ENCODE measurements at regions not wholly inside any gene's neighbourhood (a gene's known extent, or its start where the extent isn't known, plus 50 kb on each side); places are given as distances from the start of the nearest gene placed in this dataset.

DNA sequence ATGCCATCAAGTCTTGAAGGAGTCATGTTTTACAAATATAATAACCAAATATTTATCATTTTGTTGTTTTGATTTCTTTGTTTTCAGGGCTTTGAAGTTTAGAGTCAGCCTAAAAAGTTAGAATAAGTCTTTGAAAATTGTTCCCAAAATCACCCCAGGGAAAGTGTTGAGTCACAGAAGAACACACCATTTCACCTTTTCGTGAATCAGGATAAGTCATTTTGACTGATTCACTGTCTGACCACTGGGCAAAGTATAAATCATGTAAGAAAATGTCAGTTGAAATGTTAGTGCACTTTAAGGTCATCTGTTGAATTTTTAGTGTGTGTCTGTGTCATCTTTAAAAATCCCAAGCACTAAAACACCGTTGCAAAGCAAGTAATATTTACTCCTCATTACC is 1320.1 kb downstream of the RPA4 start:
- no peak for TF ChIP-seq HDAC2 (IDR thresholded peaks at IDR 0.05; ENCODE audit: borderline replicate concordance in 1 of 2, low read depth in 2 of 2, low read length in 2 of 2)
- TF ChIP-seq, protein P1, sequence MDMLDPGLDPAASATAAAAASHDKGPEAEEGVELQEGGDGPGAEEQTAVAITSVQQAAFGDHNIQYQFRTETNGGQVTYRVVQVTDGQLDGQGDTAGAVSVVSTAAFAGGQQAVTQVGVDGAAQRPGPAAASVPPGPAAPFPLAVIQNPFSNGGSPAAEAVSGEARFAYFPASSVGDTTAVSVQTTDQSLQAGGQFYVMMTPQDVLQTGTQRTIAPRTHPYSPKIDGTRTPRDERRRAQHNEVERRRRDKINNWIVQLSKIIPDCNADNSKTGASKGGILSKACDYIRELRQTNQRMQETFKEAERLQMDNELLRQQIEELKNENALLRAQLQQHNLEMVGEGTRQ (IDR thresholded peaks at IDR 0.05; ENCODE audit: low read length) = no peak
- TF ChIP-seq CTCF (IDR thresholded peaks at IDR 0.05; ENCODE audit: control extremely low read depth in 1 of 3, insufficient read depth in 1 of 3, low read depth in 1 of 3, low read length in 3 of 3) = no peak
- no peak for TF ChIP-seq NANOG (IDR thresholded peaks at IDR 0.05; ENCODE audit: insufficient read depth, low read depth, low read length, poor library complexity, severe bottlenecking)
- TF ChIP-seq POLR2AphosphoS5 (IDR thresholded peaks at IDR 0.05; ENCODE audit: low read depth, low read length) = no peak
- no peak for TF ChIP-seq TCF12 (IDR thresholded peaks at IDR 0.05; ENCODE audit: low read depth, low read length)
- TF ChIP-seq SIN3A (conservative IDR thresholded peaks at IDR 0.05 in 1 of 2, IDR thresholded peaks at IDR 0.05 in 1 of 2; ENCODE audit: low read depth in 1 of 2, low read length in 2 of 2) = no peak
- TF ChIP-seq CREB1 (IDR thresholded peaks at IDR 0.05) = no peak
- TF ChIP-seq POLR2A (IDR thresholded peaks at IDR 0.05; ENCODE audit: control extremely low read depth in 1 of 2, low read depth in 2 of 2, low read length in 2 of 2) = no peak
